ENCODE measurements at regions not wholly inside any gene's neighbourhood (a gene's known extent, or its start where the extent isn't known, plus 50 kb on each side); places are given as distances from the start of the nearest gene placed in this dataset.

- no peak for DNase-seq
Observed at GRCh38 chr10:4063717-4064116, 278.7 kb upstream of the KLF6 start.

GRCh38 chr10:4062751-4063150 lies 277.7 kb upstream of the KLF6 start:
- DNase-seq, result no peak

- no peak for DNase-seq
Observed at GRCh38 chr10:4062072-4062471, 277.1 kb upstream of the KLF6 start.

- DNase-seq, result no peak
Observed at GRCh38 chr10:4061441-4061951, 276.5 kb upstream of the KLF6 start.

- peak; percentile 30 to 44 for DNase-seq
Observed at GRCh38 chr10:4059471-4060138, 274.6 kb upstream of the KLF6 start.

GRCh38 chr10:4058514-4059029 lies 273.6 kb upstream of the KLF6 start:
- DNase-seq, result no peak

GRCh38 chr10:4057725-4058513 lies 272.9 kb upstream of the KLF6 start:
- DNase-seq, result no peak

- no peak for DNase-seq
Observed at GRCh38 chr10:4057021-4057420, 272.0 kb upstream of the KLF6 start.

- DNase-seq, result no peak
Observed at GRCh38 chr10:4054656-4055435, 269.8 kb upstream of the KLF6 start.

- DNase-seq, result peak in 1 of 2 donors; percentile 36
Observed at GRCh38 chr10:4053940-4054339, 268.9 kb upstream of the KLF6 start.

- no peak for DNase-seq
Observed at GRCh38 chr10:4051641-4052151, 266.7 kb upstream of the KLF6 start.

GRCh38 chr10:4051011-4051640 lies 266.1 kb upstream of the KLF6 start:
- no peak for DNase-seq

- no peak for DNase-seq
Observed at GRCh38 chr10:4050061-4050460, 265.1 kb upstream of the KLF6 start.

- DNase-seq, result no peak
Observed at GRCh38 chr10:4049348-4049747, 264.3 kb upstream of the KLF6 start.

- no peak for DNase-seq
Observed at GRCh38 chr10:4048236-4048864, 263.3 kb upstream of the KLF6 start.

GRCh38 chr10:4046712-4047354 lies 261.8 kb upstream of the KLF6 start:
- no peak for DNase-seq

- DNase-seq, result no peak
Observed at GRCh38 chr10:4046030-4046429, 261.0 kb upstream of the KLF6 start.

- DNase-seq, result no peak
Observed at GRCh38 chr10:4043897-4044665, 259.1 kb upstream of the KLF6 start.

- no peak for DNase-seq
Observed at GRCh38 chr10:4041635-4042034, 256.6 kb upstream of the KLF6 start.

- no peak for DNase-seq
Observed at GRCh38 chr10:4038000-4038399, 253.0 kb upstream of the KLF6 start.

GRCh38 chr10:4035599-4035945 lies 250.6 kb upstream of the KLF6 start:
- no peak for DNase-seq
